Lower lobe of right lung (tissue), 2 donors: ENCODE measurements at regions not wholly inside any gene's neighbourhood (a gene's known extent, or its start where the extent isn't known, plus 50 kb on each side); places are given as distances from the start of the nearest gene placed in this dataset.
"Not testable (repeated sequence)": the region's sequence is repeated elsewhere in the genome, so short reads cannot be mapped to it uniquely, and the experiment has no call there.

Experiments used
- ATAC-seq, 2 donors: fragments of 200-7000 bp; cut with Tn5 transposase; one replicate each; pipeline ENCODE4 v1.9.1; 2020 to 2022; ENCODE audit warnings: mild to moderate bottlenecking in 2 of 2, moderate library complexity in 2 of 2
- DNase-seq: peaks from one replicate; pipeline ENCODE4 v3.0.0-alpha.2; 2020
- H3K27ac ChIP-seq: fragments of 200-600 bp; one replicate; pipeline ENCODE4 v1.8.0; 2022
- H3K27me3 ChIP-seq: fragments of 200-600 bp; one replicate; pipeline ENCODE4 v1.8.0; 2022; ENCODE audit warnings: low read depth
- H3K36me3 ChIP-seq: fragments of 200-600 bp; one replicate; pipeline ENCODE4 v1.8.0; 2022; ENCODE audit warnings: mild to moderate bottlenecking
- H3K4me1 ChIP-seq: fragments of 200-600 bp; one replicate; pipeline ENCODE4 v1.8.0; 2022
- H3K4me3 ChIP-seq: fragments of 200-600 bp; one replicate; pipeline ENCODE4 v1.8.0; 2022; ENCODE audit warnings: mild to moderate bottlenecking
- H3K9me3 ChIP-seq: fragments of 200-600 bp; one replicate; pipeline ENCODE4 v1.8.0; 2022
- CTCF ChIP-seq: fragments of 200-600 bp; IDR thresholded peaks from one replicate; pipeline ENCODE4 v1.8.0; 2022; ENCODE audit warnings: antibody characterized with exemption, mild to moderate bottlenecking
- intact Hi-C: fragments of 100-400 bp; cut with DNase I; formaldehyde crosslinking; loops from one replicate; pipeline ENCODE4 v1.11.0; 2022
- donor health status: DM: no; HTN: yes; CAD: no; lungs with severe emphysema.

DNA sequence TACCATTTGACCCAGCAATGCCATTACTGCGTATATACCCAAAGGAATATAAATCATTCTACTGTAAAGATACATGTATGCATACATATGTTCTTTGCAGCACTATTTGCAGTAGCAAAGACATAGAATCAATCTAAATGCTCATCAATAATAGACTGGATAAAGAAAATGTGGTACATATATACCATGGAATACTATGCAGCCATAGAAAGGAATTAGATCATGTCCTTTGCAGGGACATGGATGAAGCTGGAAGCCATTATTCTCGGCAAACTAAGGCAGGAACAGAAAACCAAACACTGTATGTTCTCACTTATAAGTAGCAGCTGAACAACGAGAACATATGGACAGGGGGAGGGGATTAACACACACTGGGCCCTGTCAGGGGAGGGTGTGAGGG lies 54.8 kb upstream of the ZNF30 start:
- H3K27ac ChIP-seq, DNase-seq, intact Hi-C loops, H3K27me3 ChIP-seq, ATAC-seq, H3K36me3 ChIP-seq, H3K4me1 ChIP-seq, H3K4me3 ChIP-seq, H3K9me3 ChIP-seq: not testable (repeated sequence)

DNA sequence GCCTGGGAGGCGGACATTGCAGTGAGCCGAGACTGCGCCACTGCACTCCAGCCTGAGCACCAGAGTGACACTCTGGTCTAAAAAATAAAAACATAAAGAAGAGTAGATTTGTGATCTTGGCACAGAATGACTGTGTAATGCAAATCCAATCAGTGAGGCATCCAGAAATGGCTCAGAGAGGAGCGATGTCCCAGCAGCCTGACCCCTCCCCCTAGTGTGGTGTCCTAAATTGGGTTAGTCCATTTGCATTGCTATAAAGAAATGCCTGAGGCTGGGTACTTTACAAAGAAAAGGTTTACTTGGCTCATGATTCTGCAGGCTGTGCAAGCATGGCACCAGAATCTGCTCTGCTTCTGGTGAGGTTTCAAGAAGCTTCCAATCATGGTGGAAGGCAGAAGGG lies 59.1 kb upstream of the ZNF30 start:
- Histone ChIP-seq H3K4me3 (no peak overlapping the region), H3K9me3 (no peaks in the 10 kb centered on the region), H3K27me3 (no peaks in the 10 kb centered on the region), H3K27ac (no peak overlapping the region), H3K36me3 (no peaks in the 10 kb centered on the region), H3K4me1 (no peaks in the 10 kb centered on the region)
- no peak for TF ChIP-seq CTCF
- ATAC-seq = no peak
- intact Hi-C loops = no loop called here
- DNase-seq = no peak

DNA sequence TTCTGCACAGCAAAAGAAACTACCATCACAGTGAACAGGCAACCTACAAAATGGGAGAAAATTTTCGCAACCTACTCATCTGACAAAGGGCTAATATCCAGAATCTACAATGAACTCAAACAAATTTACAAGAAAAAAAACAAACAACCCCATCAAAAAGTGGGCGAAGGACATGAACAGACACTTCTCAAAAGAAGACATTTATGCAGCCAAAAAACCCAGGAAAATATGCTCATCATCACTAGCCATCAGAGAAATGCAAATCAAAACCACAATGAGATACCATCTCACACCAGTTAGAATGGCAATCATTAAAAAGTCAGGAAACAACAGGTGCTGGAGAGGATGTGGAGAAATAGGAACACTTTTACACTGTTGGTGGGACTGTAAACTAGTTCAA lies 61.5 kb upstream of the ZNF30 start:
- intact Hi-C loops, H3K36me3 ChIP-seq, H3K27ac ChIP-seq, ATAC-seq, DNase-seq, H3K4me1 ChIP-seq, H3K27me3 ChIP-seq, H3K9me3 ChIP-seq, H3K4me3 ChIP-seq: not testable (repeated sequence)

DNA sequence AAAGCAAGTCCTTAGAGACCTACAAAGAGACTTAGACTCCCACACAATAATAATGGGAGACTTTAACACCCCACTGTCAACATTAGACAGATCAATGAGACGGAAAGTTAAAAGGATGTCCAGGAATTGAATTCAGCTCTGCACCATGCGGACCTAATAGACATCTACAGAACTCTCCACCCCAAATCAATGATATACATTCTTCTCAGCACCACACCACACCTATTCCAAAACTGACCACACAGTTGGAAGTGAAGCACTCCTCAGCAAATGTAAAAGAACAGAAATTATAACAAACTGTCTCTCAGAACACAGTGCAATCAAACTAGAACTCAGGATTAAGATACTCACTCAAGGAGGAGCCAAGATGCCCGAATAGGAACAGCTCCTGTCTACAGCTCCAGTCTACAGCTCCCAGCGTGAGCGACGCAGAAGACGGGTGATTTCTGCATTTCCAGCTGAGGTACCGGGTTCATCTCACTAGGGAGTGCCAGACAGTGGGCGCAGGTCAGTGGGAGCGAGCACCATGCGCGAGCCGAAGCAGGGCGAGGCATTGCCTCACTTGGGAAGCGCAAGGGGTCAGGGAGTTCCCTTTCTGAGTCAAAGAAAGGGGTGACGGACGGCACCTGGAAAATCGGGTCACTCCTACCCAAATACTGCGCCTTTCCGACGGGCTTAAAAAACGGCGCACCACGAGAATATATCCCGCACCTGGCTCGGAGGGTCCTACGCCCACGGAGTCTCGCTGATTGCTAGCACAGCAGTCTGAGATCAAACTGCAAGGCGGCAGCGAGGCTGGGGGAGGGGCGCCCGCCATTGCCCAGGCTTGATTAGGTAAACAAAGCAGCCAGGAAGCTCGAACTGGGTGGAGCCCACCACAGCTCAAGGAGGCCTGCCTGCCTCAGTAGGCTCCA lies 66.6 kb upstream of the ZNF30 start:
- H3K27me3 ChIP-seq, H3K36me3 ChIP-seq, DNase-seq, intact Hi-C loops, H3K4me1 ChIP-seq, H3K9me3 ChIP-seq: not testable (repeated sequence)
- ATAC-seq = peak in 1 of 2 donors; percentile 21
- peak overlapping the region; percentile 55 for H3K4me3 ChIP-seq
- peak overlapping the region; percentile 64 for H3K27ac ChIP-seq

- H3K27ac ChIP-seq, DNase-seq, H3K4me1 ChIP-seq, intact Hi-C loops, H3K27me3 ChIP-seq, ATAC-seq, H3K9me3 ChIP-seq, H3K36me3 ChIP-seq: not testable (repeated sequence)
- peak overlapping the region; percentile 55 for H3K4me3 ChIP-seq
These were observed 67.4 kb upstream of the ZNF30 start for GRCh38 chr19:34859325-34859724.

- TF ChIP-seq CTCF = no peak
- intact Hi-C loops = no loop called here
These were observed 70.7 kb upstream of the ZNF30 start for GRCh38 chr19:34856052-34856451.

DNA sequence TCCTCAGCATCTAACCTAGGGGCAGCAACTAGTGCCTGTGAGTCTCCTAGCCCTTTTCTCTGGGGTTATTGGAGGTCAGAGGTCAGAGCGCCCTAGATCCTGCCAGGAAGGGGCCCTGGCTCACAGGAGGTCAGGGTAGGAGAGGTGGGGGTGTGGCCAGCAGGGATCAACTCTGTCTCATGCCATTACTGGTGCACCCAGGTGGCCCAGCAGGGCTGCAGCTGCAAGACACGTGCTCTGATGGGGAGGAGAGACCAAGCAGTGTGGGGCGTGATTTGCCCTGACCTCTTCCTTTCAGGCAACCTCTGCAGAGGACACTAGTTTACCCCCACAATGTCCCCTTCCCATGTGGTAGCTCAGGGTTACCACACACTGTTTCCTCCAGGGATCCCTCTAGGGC lies 73.3 kb upstream of the ZNF30 start:
- DNase-seq = no peak
- no peak overlapping the region for H3K27ac ChIP-seq
- no peaks in the 10 kb centered on the region for H3K9me3 ChIP-seq
- H3K4me1 ChIP-seq = no peaks in the 10 kb centered on the region
- no peak overlapping the region for H3K4me3 ChIP-seq
- no peak for ATAC-seq
- intact Hi-C loops = no loop called here
- no peaks in the 10 kb centered on the region for H3K27me3 ChIP-seq
- H3K36me3 ChIP-seq = no peaks in the 10 kb centered on the region
- no peak for TF ChIP-seq CTCF

More at GRCh38 chr19:34856052-34856451, 70.7 kb upstream of the ZNF30 start:
- Histone ChIP-seq H3K4me3 (no peak overlapping the region), H3K27ac (no peak overlapping the region), H3K36me3 (no peaks in the 10 kb centered on the region), H3K9me3 (no peaks in the 10 kb centered on the region), H3K27me3 (no peaks in the 10 kb centered on the region), H3K4me1 (no peaks in the 10 kb centered on the region)
- DNase-seq (no peak), ATAC-seq (no peak)
